ENCODE measurements at regions not wholly inside any gene's neighbourhood (a gene's known extent, or its start where the extent isn't known, plus 50 kb on each side); places are given as distances from the start of the nearest gene placed in this dataset.

- Histone ChIP-seq H3K27me3 (ENCODE audit: insufficient read depth, low read length, poor library complexity) (no peaks in the 10 kb centered on the region), H3K4me1 (ENCODE audit: insufficient read depth, low read length) (no peaks in the 10 kb centered on the region), H4K20me1 (ENCODE audit: insufficient read depth, low read length) (no peaks in the 10 kb centered on the region), H3K27ac (ENCODE audit: low read length) (no peak overlapping the region), H3K9ac (ENCODE audit: low read depth, low read length) (no peak overlapping the region), H3K4me2 (ENCODE audit: insufficient read depth, low read length) (no peak overlapping the region), H3K4me3 (ENCODE audit: low read depth in 1 of 2, low read length in 2 of 2) (no peak overlapping the region), H3K36me3 (ENCODE audit: insufficient read depth, low read length) (peaks cover 3% of the 10 kb centered on the region; the same call in 1 of the 2 replicates), H3K9me3 (ENCODE audit: insufficient read depth, low read length, severe bottlenecking) (no peaks in the 10 kb centered on the region), H2AFZ (ENCODE audit: low read depth, low read length) (no peak overlapping the region), H3K79me2 (ENCODE audit: insufficient read depth, low read length) (no peaks in the 10 kb centered on the region)
- TF ChIP-seq, protein P1, sequence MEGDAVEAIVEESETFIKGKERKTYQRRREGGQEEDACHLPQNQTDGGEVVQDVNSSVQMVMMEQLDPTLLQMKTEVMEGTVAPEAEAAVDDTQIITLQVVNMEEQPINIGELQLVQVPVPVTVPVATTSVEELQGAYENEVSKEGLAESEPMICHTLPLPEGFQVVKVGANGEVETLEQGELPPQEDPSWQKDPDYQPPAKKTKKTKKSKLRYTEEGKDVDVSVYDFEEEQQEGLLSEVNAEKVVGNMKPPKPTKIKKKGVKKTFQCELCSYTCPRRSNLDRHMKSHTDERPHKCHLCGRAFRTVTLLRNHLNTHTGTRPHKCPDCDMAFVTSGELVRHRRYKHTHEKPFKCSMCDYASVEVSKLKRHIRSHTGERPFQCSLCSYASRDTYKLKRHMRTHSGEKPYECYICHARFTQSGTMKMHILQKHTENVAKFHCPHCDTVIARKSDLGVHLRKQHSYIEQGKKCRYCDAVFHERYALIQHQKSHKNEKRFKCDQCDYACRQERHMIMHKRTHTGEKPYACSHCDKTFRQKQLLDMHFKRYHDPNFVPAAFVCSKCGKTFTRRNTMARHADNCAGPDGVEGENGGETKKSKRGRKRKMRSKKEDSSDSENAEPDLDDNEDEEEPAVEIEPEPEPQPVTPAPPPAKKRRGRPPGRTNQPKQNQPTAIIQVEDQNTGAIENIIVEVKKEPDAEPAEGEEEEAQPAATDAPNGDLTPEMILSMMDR (IDR thresholded peaks at IDR 0.05; ENCODE audit: borderline replicate concordance, extremely low read depth, low read length, poor library complexity, severe bottlenecking) = no peak
- TF ChIP-seq EZH2 (IDR thresholded peaks at IDR 0.05; ENCODE audit: borderline replicate concordance, low read depth, low read length, severe bottlenecking) = no peak
- no peak for DNase-seq
- no peak for ATAC-seq (ENCODE audit: insufficient read depth, low read depth)
These were observed 109.9 kb upstream of the TIAM2 start for GRCh38 chr6:154885214-154885613.

GRCh38 chr6:154886016-154886415, 109.1 kb upstream of the TIAM2 start:
- H3K36me3 ChIP-seq (ENCODE audit: insufficient read depth, low read length) = peaks cover 3% of the 10 kb centered on the region; the same call in 1 of the 2 replicates
- ATAC-seq (ENCODE audit: insufficient read depth, low read depth) (peak; percentile 37; the same call in 1 of the 3 replicates), DNase-seq (no peak)
- TF ChIP-seq EZH2 (IDR thresholded peaks at IDR 0.05; ENCODE audit: borderline replicate concordance, low read depth, low read length, severe bottlenecking) = no peak
- TF ChIP-seq, protein P1 (IDR thresholded peaks at IDR 0.05; ENCODE audit: borderline replicate concordance, extremely low read depth, low read length, poor library complexity, severe bottlenecking) = no peak
- H4K20me1 ChIP-seq (ENCODE audit: insufficient read depth, low read length) = no peaks in the 10 kb centered on the region
- no peak overlapping the region for H2AFZ ChIP-seq (ENCODE audit: low read depth, low read length)
- H3K4me1 ChIP-seq (ENCODE audit: insufficient read depth, low read length) = no peaks in the 10 kb centered on the region
- no peaks in the 10 kb centered on the region for H3K27me3 ChIP-seq (ENCODE audit: insufficient read depth, low read length, poor library complexity)
- no peak overlapping the region for H3K9ac ChIP-seq (ENCODE audit: low read depth, low read length)
- H3K9me3 ChIP-seq (ENCODE audit: insufficient read depth, low read length, severe bottlenecking) = no peaks in the 10 kb centered on the region
- no peak overlapping the region for H3K4me2 ChIP-seq (ENCODE audit: insufficient read depth, low read length)
- H3K79me2 ChIP-seq (ENCODE audit: insufficient read depth, low read length) = no peaks in the 10 kb centered on the region
- H3K4me3 ChIP-seq (ENCODE audit: low read depth in 1 of 2, low read length in 2 of 2) = no peak overlapping the region
- H3K27ac ChIP-seq (ENCODE audit: low read length) = no peak overlapping the region

- H3K4me3 ChIP-seq (ENCODE audit: low read depth in 1 of 2, low read length in 2 of 2) = no peak overlapping the region
- H3K4me2 ChIP-seq (ENCODE audit: insufficient read depth, low read length) = no peak overlapping the region
- no peaks in the 10 kb centered on the region for H3K9me3 ChIP-seq (ENCODE audit: insufficient read depth, low read length, severe bottlenecking)
- no peaks in the 10 kb centered on the region for H3K4me1 ChIP-seq (ENCODE audit: insufficient read depth, low read length)
- DNase-seq (no peak), ATAC-seq (ENCODE audit: insufficient read depth, low read depth) (no peak)
- no peaks in the 10 kb centered on the region for H3K79me2 ChIP-seq (ENCODE audit: insufficient read depth, low read length)
- peaks cover 3% of the 10 kb centered on the region; the same call in 1 of the 2 replicates for H3K36me3 ChIP-seq (ENCODE audit: insufficient read depth, low read length)
- no peak overlapping the region for H3K27ac ChIP-seq (ENCODE audit: low read length)
- TF ChIP-seq EZH2 (IDR thresholded peaks at IDR 0.05; ENCODE audit: borderline replicate concordance, low read depth, low read length, severe bottlenecking) = no peak
- TF ChIP-seq, protein P1 (IDR thresholded peaks at IDR 0.05; ENCODE audit: borderline replicate concordance, extremely low read depth, low read length, poor library complexity, severe bottlenecking) = no peak
- H4K20me1 ChIP-seq (ENCODE audit: insufficient read depth, low read length) = no peaks in the 10 kb centered on the region
- no peak overlapping the region for H3K9ac ChIP-seq (ENCODE audit: low read depth, low read length)
- no peak overlapping the region for H2AFZ ChIP-seq (ENCODE audit: low read depth, low read length)
- no peaks in the 10 kb centered on the region for H3K27me3 ChIP-seq (ENCODE audit: insufficient read depth, low read length, poor library complexity)
These were observed 108.6 kb upstream of the TIAM2 start for GRCh38 chr6:154886471-154886870.

DNA sequence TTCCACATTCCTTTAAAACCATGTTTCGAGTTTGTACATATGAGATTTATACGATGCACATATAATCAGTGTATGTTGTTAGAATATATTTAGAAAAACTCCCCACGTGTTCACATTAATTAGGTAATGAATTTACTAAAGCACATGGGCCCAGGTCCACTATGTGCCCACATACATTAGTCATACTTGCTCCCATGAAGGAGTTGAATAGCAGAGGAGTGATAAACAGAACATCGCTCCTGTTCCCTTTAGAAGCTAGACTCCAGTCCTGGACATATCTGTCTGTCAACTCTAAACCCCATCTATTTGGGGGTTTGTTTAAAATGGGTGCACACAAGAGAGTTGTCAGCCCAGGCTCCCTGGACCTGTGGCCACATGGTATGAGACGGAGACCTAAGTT, 108.1 kb upstream of the TIAM2 start:
- Histone ChIP-seq H4K20me1 (ENCODE audit: insufficient read depth, low read length) (peaks cover 2% of the 10 kb centered on the region; the same call in 1 of the 2 replicates), H3K36me3 (ENCODE audit: insufficient read depth, low read length) (peaks cover 3% of the 10 kb centered on the region; the same call in 1 of the 2 replicates), H3K4me3 (ENCODE audit: low read depth in 1 of 2, low read length in 2 of 2) (no peak overlapping the region), H3K9me3 (ENCODE audit: insufficient read depth, low read length, severe bottlenecking) (no peaks in the 10 kb centered on the region), H3K4me1 (ENCODE audit: insufficient read depth, low read length) (no peaks in the 10 kb centered on the region), H3K4me2 (ENCODE audit: insufficient read depth, low read length) (no peak overlapping the region), H2AFZ (ENCODE audit: low read depth, low read length) (no peak overlapping the region), H3K79me2 (ENCODE audit: insufficient read depth, low read length) (no peaks in the 10 kb centered on the region), H3K27ac (ENCODE audit: low read length) (no peak overlapping the region), H3K9ac (ENCODE audit: low read depth, low read length) (no peak overlapping the region), H3K27me3 (ENCODE audit: insufficient read depth, low read length, poor library complexity) (no peaks in the 10 kb centered on the region)
- DNase-seq (no peak), ATAC-seq (ENCODE audit: insufficient read depth, low read depth) (no peak)
- no peak for TF ChIP-seq EZH2 (IDR thresholded peaks at IDR 0.05; ENCODE audit: borderline replicate concordance, low read depth, low read length, severe bottlenecking)
- TF ChIP-seq, protein P1 (IDR thresholded peaks at IDR 0.05; ENCODE audit: borderline replicate concordance, extremely low read depth, low read length, poor library complexity, severe bottlenecking) = no peak
